ENCODE measurements at regions not wholly inside any gene's neighbourhood (a gene's known extent, or its start where the extent isn't known, plus 50 kb on each side); places are given as distances from the start of the nearest gene placed in this dataset.
A peak's percentile ranks its signal among the peaks of the same experiment; 100 is the strongest.

DNA sequence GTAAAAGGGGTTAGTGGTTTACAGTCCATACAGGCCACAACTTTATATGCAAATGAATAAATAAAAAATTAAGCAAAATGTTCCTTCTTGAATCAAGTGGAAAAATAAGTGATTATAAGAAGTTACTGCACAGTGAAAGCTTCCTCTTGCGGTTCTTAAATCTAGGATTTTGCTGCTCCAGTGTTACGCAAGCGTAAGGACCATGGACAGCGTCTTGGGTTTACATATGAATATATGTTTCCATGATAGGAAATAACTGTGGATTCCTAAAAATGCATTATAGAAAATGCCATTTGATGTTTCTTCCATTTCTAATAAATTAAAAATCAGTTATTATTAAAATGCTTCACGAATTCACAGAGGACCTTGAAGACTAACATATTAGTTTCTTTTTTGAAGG, 176.6 kb upstream of the POU3F2 start:
- H3K4me1 ChIP-seq (ENCODE audit: control insufficient read depth in 1 of 2, insufficient read depth in 2 of 2, low read length in 2 of 2), result no peaks in the 10 kb centered on the region

More for the DNA sequence above, 176.6 kb upstream of the POU3F2 start:
- Histone ChIP-seq H3K27ac (ENCODE audit: low read depth, low read length) (no peak overlapping the region), H3K9me3 (ENCODE audit: control insufficient read depth in 1 of 2, insufficient read depth in 1 of 2, low read depth in 1 of 2, low read length in 2 of 2) (no peaks in the 10 kb centered on the region), H3K36me3 (ENCODE audit: control insufficient read depth in 1 of 2, insufficient read depth in 2 of 2, low read length in 2 of 2) (no peaks in the 10 kb centered on the region), H3K4me3 (replicated peaks in 1 of 2; ENCODE audit: low read depth in 1 of 2, low read length in 2 of 2) (no peak overlapping the region), H4K20me1 (ENCODE audit: insufficient read depth) (no peaks in the 10 kb centered on the region), H3K9me2 (ENCODE audit: insufficient read depth) (no peaks in the 10 kb centered on the region), H3K79me2 (ENCODE audit: insufficient read depth, low read length) (no peaks in the 10 kb centered on the region), H3K27me3 (ENCODE audit: insufficient read depth, low read length) (peaks cover 3% of the 10 kb centered on the region; the same call in 1 of the 2 replicates), H2AFZ (ENCODE audit: low read depth, low read length, poor library complexity, severe bottlenecking) (no peak overlapping the region), H3K9ac (ENCODE audit: low read length) (no peak overlapping the region), H3K4me2 (ENCODE audit: low read length) (no peak overlapping the region)
- DNase-seq (ENCODE audit: low read depth, low spot score) (no peak), ATAC-seq (no peak)
- intact Hi-C loops (cut with micrococcal nuclease), result no loop called here
- ChIA-PET RAD21 (ENCODE audit: low non-redundant PET in 1 of 2, low total read pairs in 2 of 2, uncharacterized antibody in 2 of 2, unreplicated experiment in 2 of 2) (no interaction called here), POLR2A (no interaction called here), CTCF (no interaction called here)
- TF ChIP-seq, protein P1, sequence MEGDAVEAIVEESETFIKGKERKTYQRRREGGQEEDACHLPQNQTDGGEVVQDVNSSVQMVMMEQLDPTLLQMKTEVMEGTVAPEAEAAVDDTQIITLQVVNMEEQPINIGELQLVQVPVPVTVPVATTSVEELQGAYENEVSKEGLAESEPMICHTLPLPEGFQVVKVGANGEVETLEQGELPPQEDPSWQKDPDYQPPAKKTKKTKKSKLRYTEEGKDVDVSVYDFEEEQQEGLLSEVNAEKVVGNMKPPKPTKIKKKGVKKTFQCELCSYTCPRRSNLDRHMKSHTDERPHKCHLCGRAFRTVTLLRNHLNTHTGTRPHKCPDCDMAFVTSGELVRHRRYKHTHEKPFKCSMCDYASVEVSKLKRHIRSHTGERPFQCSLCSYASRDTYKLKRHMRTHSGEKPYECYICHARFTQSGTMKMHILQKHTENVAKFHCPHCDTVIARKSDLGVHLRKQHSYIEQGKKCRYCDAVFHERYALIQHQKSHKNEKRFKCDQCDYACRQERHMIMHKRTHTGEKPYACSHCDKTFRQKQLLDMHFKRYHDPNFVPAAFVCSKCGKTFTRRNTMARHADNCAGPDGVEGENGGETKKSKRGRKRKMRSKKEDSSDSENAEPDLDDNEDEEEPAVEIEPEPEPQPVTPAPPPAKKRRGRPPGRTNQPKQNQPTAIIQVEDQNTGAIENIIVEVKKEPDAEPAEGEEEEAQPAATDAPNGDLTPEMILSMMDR (IDR thresholded peaks at IDR 0.05 in 2 of 3, conservative IDR thresholded peaks at IDR 0.05 in 1 of 3; ENCODE audit: borderline replicate concordance in 1 of 3, insufficient read depth in 1 of 3, low read depth in 2 of 3, low read length in 2 of 3), result no peak
- peak; percentile 60; the same call in 1 of the 2 replicates for TF ChIP-seq CEBPB (IDR thresholded peaks at IDR 0.05; ENCODE audit: low read depth)
- no peak for TF ChIP-seq EZH2 (IDR thresholded peaks at IDR 0.05)
- TF ChIP-seq, protein P2, sequence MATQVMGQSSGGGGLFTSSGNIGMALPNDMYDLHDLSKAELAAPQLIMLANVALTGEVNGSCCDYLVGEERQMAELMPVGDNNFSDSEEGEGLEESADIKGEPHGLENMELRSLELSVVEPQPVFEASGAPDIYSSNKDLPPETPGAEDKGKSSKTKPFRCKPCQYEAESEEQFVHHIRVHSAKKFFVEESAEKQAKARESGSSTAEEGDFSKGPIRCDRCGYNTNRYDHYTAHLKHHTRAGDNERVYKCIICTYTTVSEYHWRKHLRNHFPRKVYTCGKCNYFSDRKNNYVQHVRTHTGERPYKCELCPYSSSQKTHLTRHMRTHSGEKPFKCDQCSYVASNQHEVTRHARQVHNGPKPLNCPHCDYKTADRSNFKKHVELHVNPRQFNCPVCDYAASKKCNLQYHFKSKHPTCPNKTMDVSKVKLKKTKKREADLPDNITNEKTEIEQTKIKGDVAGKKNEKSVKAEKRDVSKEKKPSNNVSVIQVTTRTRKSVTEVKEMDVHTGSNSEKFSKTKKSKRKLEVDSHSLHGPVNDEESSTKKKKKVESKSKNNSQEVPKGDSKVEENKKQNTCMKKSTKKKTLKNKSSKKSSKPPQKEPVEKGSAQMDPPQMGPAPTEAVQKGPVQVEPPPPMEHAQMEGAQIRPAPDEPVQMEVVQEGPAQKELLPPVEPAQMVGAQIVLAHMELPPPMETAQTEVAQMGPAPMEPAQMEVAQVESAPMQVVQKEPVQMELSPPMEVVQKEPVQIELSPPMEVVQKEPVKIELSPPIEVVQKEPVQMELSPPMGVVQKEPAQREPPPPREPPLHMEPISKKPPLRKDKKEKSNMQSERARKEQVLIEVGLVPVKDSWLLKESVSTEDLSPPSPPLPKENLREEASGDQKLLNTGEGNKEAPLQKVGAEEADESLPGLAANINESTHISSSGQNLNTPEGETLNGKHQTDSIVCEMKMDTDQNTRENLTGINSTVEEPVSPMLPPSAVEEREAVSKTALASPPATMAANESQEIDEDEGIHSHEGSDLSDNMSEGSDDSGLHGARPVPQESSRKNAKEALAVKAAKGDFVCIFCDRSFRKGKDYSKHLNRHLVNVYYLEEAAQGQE (IDR thresholded peaks at IDR 0.05; ENCODE audit: low read depth), result peak; percentile 85
- no TSS peak for BruUV-seq (replicated peaks)

All from HCT116 (cell line).